ENCODE measurements at regions not wholly inside any gene's neighbourhood (a gene's known extent, or its start where the extent isn't known, plus 50 kb on each side); places are given as distances from the start of the nearest gene placed in this dataset.
"Not testable (repeated sequence)": the region's sequence is repeated elsewhere in the genome, so short reads cannot be mapped to it uniquely, and the experiment has no call there.

GRCh38 chr6:169918239-169918953, 167.0 kb downstream of the ERMARD start:
- no peak for DNase-seq

GRCh38 chr6:169917153-169917552, 165.7 kb downstream of the ERMARD start:
- no peak for DNase-seq

DNA sequence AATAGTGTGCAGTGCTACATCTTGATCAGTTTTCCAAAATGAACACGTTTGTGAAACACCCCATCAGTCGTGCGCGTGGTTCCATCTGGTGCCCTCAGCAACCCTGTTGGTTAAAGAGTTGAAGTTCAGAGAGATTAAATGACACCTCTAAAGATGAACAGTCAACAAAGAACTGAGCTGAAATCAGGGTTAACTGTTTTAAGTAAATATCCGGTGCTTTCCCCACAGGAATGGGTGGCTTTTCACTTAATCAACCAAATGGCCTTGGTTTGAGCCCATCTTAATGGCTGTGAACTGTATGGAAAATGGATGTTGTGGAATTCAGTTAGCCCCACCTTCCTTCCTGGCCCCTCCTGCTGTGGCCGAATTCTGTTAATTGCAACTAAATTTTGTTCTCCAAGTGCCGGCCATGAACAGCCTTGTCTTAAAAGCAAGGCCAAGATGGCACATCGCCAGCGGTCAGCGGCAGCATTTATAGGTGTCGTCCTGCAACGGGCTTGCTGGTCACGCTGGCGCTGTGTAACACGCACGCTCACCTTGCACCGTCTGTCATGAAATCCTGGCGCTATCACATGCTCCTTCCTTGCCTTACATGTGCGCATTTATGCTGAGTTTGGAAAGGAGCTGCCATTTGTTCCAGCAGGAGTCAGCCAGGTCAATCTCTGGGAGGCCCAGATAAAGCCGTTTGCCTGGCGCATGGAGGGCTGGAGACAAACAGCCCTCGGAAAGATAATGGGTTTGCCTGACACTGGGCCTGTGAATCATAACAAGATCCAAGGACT, 164.5 kb downstream of the ERMARD start:
- no peak for DNase-seq

DNA sequence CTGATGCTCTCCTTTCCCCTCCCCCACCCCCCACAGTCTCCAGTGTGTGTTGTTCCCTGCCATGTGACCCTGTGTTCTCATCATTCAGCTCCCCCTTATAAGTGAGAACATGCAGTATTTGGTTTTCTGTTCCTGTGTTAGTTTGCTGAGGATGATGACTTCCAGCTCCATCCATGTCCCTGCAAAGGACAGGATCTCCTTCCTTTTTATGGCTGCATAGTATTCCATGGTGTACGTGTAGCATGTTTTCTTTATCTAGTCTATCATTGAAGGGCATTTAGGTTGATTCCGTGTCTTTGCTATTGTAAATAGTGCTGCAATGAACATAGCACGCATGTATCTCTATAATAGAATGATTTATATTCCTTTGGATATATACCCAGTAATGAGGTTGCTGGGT, 162.3 kb downstream of the ERMARD start:
- not testable (repeated sequence) for DNase-seq

GRCh38 chr6:169913096-169913638, 161.7 kb downstream of the ERMARD start:
- no peak for DNase-seq

DNA sequence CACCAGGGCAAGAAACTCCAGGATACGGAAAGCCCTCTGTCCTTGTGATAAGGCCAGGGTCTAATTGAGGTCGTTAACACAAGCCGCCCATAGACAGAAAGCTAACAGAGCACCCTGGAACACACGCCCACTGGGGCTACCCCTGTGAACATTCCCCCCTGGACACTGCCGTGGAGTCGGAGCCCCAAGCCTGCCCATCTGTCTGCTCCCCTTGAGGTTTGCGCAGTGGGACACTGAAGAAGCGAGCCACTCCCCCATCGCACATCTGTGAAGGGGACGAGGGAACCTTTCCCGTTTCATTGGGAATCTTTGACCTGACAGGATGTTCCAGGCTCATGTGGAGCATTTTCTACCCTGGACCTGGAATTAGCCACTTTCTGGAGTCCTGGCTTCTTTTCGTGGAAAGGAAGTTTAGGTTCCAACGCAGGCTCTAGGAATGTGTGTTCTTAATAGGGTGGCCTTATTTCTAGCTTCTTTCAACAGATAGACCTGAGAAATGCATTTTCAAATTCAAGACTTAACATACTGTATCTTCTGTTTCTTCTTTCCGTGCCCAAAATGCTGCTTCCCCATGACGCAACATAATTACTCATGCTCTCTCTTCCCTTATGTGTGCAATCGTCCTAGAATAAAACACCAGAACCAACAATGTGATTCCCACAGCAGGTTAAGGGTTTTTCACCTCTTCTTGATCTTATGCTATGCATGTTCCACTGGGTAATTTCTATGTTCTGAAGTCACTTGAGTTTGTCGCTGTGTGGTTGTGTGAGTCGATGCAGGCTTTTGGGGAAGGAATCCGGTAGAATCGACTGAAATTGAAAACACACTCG, 161.1 kb downstream of the ERMARD start:
- DNase-seq = no peak

DNA sequence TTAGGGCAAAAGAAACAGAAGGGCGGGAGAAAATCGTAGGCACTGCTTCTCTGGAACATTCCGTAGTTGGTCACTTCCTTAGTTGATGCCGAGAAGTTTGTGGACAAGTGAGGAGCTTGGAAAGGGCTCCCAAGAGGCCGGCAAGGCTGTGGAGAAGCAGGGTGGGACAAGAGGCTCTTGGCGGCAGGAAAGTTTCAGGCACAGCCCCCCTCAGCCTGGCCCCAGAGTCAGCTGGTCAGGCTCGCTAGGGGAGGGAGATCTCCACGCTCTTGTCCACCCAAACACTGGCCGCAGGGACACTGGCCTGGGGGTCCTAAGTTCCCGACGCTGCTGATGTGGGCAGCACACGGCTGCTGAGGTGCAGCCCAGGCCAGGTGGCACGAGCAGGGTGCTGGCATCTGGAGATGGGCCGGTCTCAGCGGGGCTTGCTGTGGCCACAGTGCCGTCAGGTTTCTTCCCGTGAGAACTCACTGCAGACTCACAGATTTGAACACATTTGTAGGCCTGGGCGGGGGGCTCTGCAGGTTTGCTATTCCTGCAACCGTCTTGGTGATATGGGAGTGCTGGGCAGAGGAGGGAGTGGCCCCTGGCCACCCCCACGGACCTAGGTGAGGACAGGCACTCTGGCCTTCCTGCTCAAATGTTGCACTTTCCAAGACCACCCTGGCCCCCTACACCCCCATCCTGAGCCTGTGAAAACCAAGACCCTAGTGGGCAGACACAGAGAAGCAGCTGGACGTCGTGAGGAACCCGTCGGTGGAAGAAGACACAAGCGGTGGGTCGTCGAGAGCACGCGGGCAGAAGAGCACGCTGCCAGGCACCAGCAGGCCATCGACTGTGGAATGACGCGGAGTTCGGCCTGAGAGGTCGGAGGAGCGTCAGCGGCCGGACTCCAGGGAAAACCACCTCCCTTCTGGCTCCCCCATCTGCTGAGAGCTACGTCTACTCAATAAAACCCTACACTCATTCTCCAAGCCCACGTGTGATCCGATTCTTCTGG, 160.1 kb downstream of the ERMARD start:
- DNase-seq = no peak

GRCh38 chr6:169909113-169909512, 157.7 kb downstream of the ERMARD start:
- no peak for DNase-seq

DNA sequence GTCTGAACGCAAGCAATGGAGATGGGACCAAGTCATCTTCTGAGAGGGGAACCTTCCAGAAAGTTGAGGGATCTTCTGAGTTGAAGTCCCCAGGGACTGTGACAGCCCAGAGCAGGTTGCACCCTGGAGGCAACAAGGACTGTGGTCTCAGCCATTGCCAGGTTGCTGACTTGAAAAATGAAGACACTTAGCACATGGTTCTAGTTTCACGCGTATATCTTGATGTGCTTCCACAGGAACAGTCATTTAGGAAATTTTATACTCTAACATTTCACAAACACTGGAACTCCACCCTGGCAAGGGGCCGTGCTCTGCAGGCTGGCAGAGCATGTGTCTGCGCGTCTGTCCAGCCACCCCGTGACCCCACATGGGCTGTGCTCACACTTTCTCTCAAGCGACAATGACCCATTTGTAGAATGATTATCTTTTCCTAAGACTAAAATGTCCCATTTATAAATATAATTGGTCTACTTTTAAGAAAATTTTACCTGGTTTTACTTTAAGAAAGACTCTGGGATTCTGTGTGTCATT, 157.0 kb downstream of the ERMARD start:
- DNase-seq = no peak

- DNase-seq = no peak
Measured at GRCh38 chr6:169907419-169908115, 156.1 kb downstream of the ERMARD start.

DNA sequence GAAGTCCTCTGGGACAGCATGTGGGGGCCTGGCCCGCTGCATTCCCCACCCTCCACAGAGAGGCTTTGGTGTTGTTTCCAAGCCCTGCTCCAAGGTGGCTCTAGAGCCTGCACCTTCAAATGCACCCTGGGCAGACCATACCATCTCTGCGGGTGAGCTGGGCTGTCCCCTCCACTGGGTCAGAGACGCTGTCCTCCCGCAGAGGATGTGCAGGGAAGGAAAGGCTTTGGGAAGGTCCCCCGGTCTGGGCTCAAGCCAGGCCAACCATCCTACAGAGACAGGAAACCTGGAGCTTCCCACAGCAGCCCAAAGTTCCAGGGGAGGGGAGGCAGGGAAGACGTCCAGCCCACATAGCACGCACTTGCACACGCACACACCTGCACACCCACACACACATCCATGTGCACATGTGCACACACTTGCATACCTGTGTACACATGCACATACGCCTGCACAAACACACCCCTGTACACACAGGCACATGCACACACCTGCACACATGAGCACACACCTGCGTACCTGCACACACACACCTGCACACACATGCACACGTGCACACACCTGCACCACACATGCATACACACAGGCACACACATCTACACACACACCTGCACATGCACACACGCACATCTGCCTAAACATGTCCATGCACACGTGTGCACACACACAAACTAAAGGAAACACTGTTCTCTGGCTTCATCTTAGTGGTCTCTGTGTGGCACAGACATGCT, 155.4 kb downstream of the ERMARD start:
- DNase-seq = no peak

- DNase-seq = no peak
Measured at GRCh38 chr6:169906004-169906687, 154.7 kb downstream of the ERMARD start.

DNA sequence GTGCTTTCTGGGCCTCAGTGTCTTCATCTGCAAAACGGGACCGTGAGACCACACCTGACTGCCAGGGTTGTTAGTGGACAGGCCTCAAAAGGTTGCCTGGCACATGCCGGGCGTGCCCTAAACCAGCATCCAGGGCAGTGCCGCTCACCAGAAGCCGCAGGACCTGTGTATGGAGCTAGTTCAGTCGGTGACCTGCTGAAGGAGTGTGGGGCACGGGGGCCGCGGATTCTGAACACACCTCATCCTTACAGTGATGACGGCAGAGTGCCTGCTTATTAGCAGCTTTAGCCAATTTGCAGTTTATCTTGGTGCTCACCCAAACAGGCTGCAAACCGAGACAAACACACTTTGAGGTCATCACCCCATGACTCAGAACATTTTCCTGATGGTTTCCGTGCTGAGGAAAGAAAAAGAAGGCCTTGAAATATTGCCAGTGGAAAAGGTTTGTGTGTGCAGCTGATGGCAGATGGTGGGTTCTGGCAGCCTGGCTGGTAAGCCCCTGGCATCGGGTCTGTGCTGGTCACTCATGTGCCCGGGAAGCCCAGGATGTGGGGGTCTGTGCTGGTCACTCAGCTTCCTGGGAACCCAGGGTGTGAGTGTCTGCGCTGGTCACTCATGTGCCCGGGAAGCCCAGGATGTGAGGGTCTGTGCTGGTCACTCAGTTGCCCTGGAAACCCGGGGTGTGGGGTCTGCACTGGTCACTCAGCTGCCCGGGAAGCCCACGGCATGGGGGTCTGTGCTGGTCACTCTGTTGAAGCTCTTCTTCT, 153.8 kb downstream of the ERMARD start:
- no peak for DNase-seq

DNA sequence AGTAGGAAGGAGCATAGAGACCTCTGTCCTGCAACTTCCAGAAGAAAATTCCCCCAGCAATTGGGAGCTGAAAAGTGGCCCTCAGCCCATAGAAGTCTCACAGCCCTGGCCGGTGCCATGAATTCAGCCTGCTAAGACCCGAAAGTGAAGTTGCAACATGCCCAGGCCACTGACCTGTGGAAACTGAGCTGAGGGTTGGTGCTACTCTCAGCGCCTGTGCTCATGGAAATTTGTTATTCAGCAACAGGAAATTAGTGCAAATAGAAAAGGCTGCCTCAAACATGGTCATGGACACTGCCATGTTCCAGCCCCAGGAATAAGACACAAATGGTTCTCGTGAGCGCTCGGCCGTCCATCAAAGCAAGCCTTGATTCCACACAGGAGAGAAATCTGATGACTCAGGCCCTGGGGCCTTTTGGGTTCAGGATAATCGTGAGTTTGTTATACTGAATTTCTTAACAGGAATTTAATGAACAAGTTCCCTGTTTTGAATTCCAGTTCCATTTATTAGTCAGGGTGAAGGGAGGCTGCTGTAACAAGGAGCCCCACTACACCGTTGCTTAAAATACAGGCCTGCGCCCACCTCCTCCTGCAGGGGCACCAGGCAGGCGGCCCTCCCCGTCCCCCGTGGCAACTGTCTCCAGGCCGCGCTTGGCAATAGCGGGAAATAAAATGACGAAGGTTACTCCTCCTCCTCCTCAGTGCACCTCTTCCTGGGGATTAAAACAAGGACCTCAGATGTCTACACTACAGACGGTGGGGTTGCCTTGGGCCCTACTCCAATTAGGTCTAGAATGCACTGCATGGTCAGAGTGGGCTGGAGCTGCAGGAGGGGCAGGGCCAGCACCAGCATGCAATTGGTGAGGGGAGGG, 152.9 kb downstream of the ERMARD start:
- no peak for DNase-seq

DNA sequence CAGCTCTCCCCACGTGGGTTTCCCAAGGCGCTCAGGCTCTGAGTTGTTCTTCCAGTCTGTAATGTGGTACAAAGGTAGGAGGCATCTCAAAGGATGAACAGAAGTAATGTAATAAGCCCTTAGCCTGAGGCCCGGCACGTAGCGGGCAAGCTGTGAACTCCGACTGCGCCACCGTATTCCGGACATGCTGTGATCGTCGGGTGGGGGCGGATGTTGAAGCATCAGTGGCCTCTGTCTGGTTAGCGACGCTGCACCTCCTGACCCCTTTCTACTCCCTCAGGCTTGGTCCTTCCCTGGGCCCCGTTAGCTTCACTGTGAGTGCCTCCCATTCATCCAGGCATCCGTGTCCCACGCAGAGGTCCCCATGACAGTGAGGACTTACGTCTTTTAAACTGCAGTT, 151.7 kb downstream of the ERMARD start:
- no peak for DNase-seq

DNA sequence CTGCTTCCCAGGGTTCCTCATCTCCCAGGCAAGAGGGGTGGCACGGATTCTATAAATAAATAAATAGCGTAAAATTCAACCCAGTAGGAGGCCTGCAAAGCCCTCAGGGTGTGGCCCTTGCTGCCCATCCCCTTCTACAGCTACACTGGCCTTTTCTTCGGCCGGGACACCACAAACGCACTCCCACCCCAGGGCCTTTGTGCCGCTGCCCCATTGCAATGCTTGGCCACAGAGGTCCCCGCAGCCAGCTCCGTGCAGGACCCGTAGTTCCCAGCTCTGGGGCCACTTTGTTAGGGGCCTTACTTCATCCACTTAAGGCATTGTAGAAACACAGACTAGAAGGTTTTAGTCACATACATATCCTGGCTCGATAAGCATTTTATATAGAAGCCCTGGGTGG, 151.2 kb downstream of the ERMARD start:
- no peak for DNase-seq

- DNase-seq = no peak
Measured at GRCh38 chr6:169902070-169902469, 150.6 kb downstream of the ERMARD start.
